ENCODE measurements at regions not wholly inside any gene's neighbourhood (a gene's known extent, or its start where the extent isn't known, plus 50 kb on each side); places are given as distances from the start of the nearest gene placed in this dataset.

- Histone ChIP-seq H3K36me3 (ENCODE audit: insufficient read depth, low read length) (no peaks in the 10 kb centered on the region), H3K4me1 (ENCODE audit: insufficient read depth, low read length) (no peaks in the 10 kb centered on the region), H3K4me3 (ENCODE audit: low read length in 2 of 2) (no peak overlapping the region), H3K9me3 (ENCODE audit: control insufficient read depth in 1 of 2, low read length in 2 of 2) (no peaks in the 10 kb centered on the region), H3K27ac (ENCODE audit: low read depth, low read length) (no peak overlapping the region), H3K27me3 (ENCODE audit: insufficient read depth, low read length) (no peaks in the 10 kb centered on the region)
- intact Hi-C loops (cut with micrococcal nuclease): no loop called here
- H3K36me3 Mint-ChIP-seq: no peaks in the 10 kb centered on the region
- no peaks in the 10 kb centered on the region for H3K9me3 Mint-ChIP-seq
- CTCF ChIA-PET (ENCODE audit: partially characterized antibody): no interaction called here
- H3K27ac Mint-ChIP-seq: no peak overlapping the region
- H3K27me3 Mint-ChIP-seq: peaks cover 3% of the 10 kb centered on the region in 2 donors
- POLR2A ChIA-PET (ENCODE audit: partially characterized antibody): no interaction called here
- DNase-seq: no peak
- H3K4me1 Mint-ChIP-seq: no peaks in the 10 kb centered on the region
- H3K4me3 Mint-ChIP-seq: no peak overlapping the region
These were observed 384.8 kb upstream of the PKDCC start for GRCh38 chr2:41663056-41663455.

GRCh38 chr2:41668529-41668928 is 379.3 kb upstream of the PKDCC start:
- Histone ChIP-seq H3K27me3 (ENCODE audit: insufficient read depth, low read length) (no peaks in the 10 kb centered on the region), H3K4me1 (ENCODE audit: insufficient read depth, low read length) (no peaks in the 10 kb centered on the region), H3K36me3 (ENCODE audit: insufficient read depth, low read length) (no peaks in the 10 kb centered on the region), H3K9me3 (ENCODE audit: control insufficient read depth in 1 of 2, low read length in 2 of 2) (no peaks in the 10 kb centered on the region), H3K27ac (ENCODE audit: low read depth, low read length) (no peak overlapping the region), H3K4me3 (ENCODE audit: low read length in 2 of 2) (no peak overlapping the region)
- no peak for DNase-seq
- CTCF ChIA-PET (ENCODE audit: partially characterized antibody): interaction anchor here (0.7 kb wide), 1 partner anchor 1624 kb away, joined by 4 read pairs; no protein-coding TSS in a partner anchor
- no peaks in the 10 kb centered on the region for H3K9me3 Mint-ChIP-seq
- POLR2A ChIA-PET (ENCODE audit: partially characterized antibody): no interaction called here
- no peak overlapping the region for H3K27ac Mint-ChIP-seq
- H3K4me1 Mint-ChIP-seq: no peaks in the 10 kb centered on the region
- H3K36me3 Mint-ChIP-seq: no peaks in the 10 kb centered on the region
- no peak overlapping the region for H3K4me3 Mint-ChIP-seq
- peaks cover 3 to 6% of the 10 kb centered on the region in 2 donors for H3K27me3 Mint-ChIP-seq
- intact Hi-C loops (cut with micrococcal nuclease): no loop called here

GRCh38 chr2:41678639-41679038 is 369.2 kb upstream of the PKDCC start:
- peaks cover 0 to 2% (median 0%) of the 10 kb centered on the region in 8 donors for H3K9me3 Mint-ChIP-seq
- Histone ChIP-seq H3K9me3 (ENCODE audit: control insufficient read depth in 1 of 2, low read length in 2 of 2) (no peaks in the 10 kb centered on the region), H3K4me1 (ENCODE audit: insufficient read depth, low read length) (no peaks in the 10 kb centered on the region), H3K27ac (ENCODE audit: low read depth, low read length) (no peak overlapping the region), H3K36me3 (ENCODE audit: insufficient read depth, low read length) (no peaks in the 10 kb centered on the region), H3K27me3 (ENCODE audit: insufficient read depth, low read length) (no peaks in the 10 kb centered on the region), H3K4me3 (ENCODE audit: low read length in 2 of 2) (no peak overlapping the region)
- POLR2A ChIA-PET (ENCODE audit: partially characterized antibody): no interaction called here
- no peak overlapping the region for H3K4me3 Mint-ChIP-seq
- H3K27ac Mint-ChIP-seq: no peak overlapping the region
- no peaks in the 10 kb centered on the region for H3K36me3 Mint-ChIP-seq
- no peaks in the 10 kb centered on the region for H3K4me1 Mint-ChIP-seq
- intact Hi-C loops (cut with micrococcal nuclease): no loop called here
- H3K27me3 Mint-ChIP-seq: peaks cover 0 to 3% of the 10 kb centered on the region in 2 donors
- DNase-seq: no peak
- CTCF ChIA-PET (ENCODE audit: partially characterized antibody): no interaction called here

GRCh38 chr2:41686156-41686555 is 361.7 kb upstream of the PKDCC start:
- DNase-seq: no peak
- Histone ChIP-seq H3K36me3 (ENCODE audit: insufficient read depth, low read length) (no peaks in the 10 kb centered on the region), H3K9me3 (ENCODE audit: control insufficient read depth in 1 of 2, low read length in 2 of 2) (no peaks in the 10 kb centered on the region), H3K27me3 (ENCODE audit: insufficient read depth, low read length) (no peaks in the 10 kb centered on the region), H3K4me3 (ENCODE audit: low read length in 2 of 2) (no peak overlapping the region), H3K4me1 (ENCODE audit: insufficient read depth, low read length) (no peaks in the 10 kb centered on the region), H3K27ac (ENCODE audit: low read depth, low read length) (no peak overlapping the region)
- H3K4me3 Mint-ChIP-seq: no peak overlapping the region
- H3K9me3 Mint-ChIP-seq: peaks cover 0 to 4% (median 0%) of the 10 kb centered on the region in 8 donors
- CTCF ChIA-PET (ENCODE audit: partially characterized antibody): interaction anchor here (1.2 kb wide), 1 partner anchor 9 kb away, joined by 3 read pairs; no protein-coding TSS in a partner anchor
- H3K27me3 Mint-ChIP-seq: peaks cover 2 to 7% of the 10 kb centered on the region in 2 donors
- intact Hi-C loops (cut with micrococcal nuclease): no loop called here
- H3K36me3 Mint-ChIP-seq: no peaks in the 10 kb centered on the region
- H3K4me1 Mint-ChIP-seq: no peaks in the 10 kb centered on the region
- H3K27ac Mint-ChIP-seq: no peak overlapping the region
- POLR2A ChIA-PET (ENCODE audit: partially characterized antibody): no interaction called here

- Histone ChIP-seq H3K4me1 (ENCODE audit: insufficient read depth, low read length) (no peaks in the 10 kb centered on the region), H3K27ac (ENCODE audit: low read depth, low read length) (no peak overlapping the region), H3K9me3 (ENCODE audit: control insufficient read depth in 1 of 2, low read length in 2 of 2) (no peaks in the 10 kb centered on the region), H3K27me3 (ENCODE audit: insufficient read depth, low read length) (no peaks in the 10 kb centered on the region), H3K4me3 (ENCODE audit: low read length in 2 of 2) (no peak overlapping the region), H3K36me3 (ENCODE audit: insufficient read depth, low read length) (no peaks in the 10 kb centered on the region)
- POLR2A ChIA-PET (ENCODE audit: partially characterized antibody): no interaction called here
- intact Hi-C loops (cut with micrococcal nuclease): no loop called here
- Mint-ChIP-seq H3K4me3 (no peak overlapping the region), H3K9me3 (peaks cover 0 to 2% (median 0%) of the 10 kb centered on the region in 8 donors), H3K27ac (no peak overlapping the region), H3K36me3 (no peaks in the 10 kb centered on the region), H3K4me1 (no peaks in the 10 kb centered on the region), H3K27me3 (peaks cover 7 to 9% of the 10 kb centered on the region in 2 donors)
- no peak for DNase-seq
- CTCF ChIA-PET (ENCODE audit: partially characterized antibody): no interaction called here
These were observed 356.3 kb upstream of the PKDCC start for GRCh38 chr2:41691561-41691960.

GRCh38 chr2:41694536-41695049 is 353.2 kb upstream of the PKDCC start:
- ChIA-PET CTCF (ENCODE audit: partially characterized antibody) (interaction anchor here (1.0 to 1.1 kb wide), 2 partner anchors 8 to 9 kb away, joined by 3 read pairs; no protein-coding TSS in a partner anchor), POLR2A (ENCODE audit: partially characterized antibody) (no interaction called here)
- Histone ChIP-seq H3K27me3 (ENCODE audit: insufficient read depth, low read length) (no peaks in the 10 kb centered on the region), H3K4me3 (ENCODE audit: low read length in 2 of 2) (no peak overlapping the region), H3K4me1 (ENCODE audit: insufficient read depth, low read length) (no peaks in the 10 kb centered on the region), H3K36me3 (ENCODE audit: insufficient read depth, low read length) (no peaks in the 10 kb centered on the region), H3K9me3 (ENCODE audit: control insufficient read depth in 1 of 2, low read length in 2 of 2) (no peaks in the 10 kb centered on the region), H3K27ac (ENCODE audit: low read depth, low read length) (no peak overlapping the region)
- no peaks in the 10 kb centered on the region for H3K36me3 Mint-ChIP-seq
- intact Hi-C loops (cut with micrococcal nuclease): no loop called here
- H3K4me3 Mint-ChIP-seq: no peak overlapping the region
- H3K9me3 Mint-ChIP-seq: peaks cover 0 to 2% (median 0%) of the 10 kb centered on the region in 8 donors
- H3K4me1 Mint-ChIP-seq: peaks cover 0 to 7% (median 1%) of the 10 kb centered on the region in 4 donors
- no peak overlapping the region for H3K27ac Mint-ChIP-seq
- peaks cover 7 to 14% of the 10 kb centered on the region in 2 donors for H3K27me3 Mint-ChIP-seq
- no peak for DNase-seq

DNA sequence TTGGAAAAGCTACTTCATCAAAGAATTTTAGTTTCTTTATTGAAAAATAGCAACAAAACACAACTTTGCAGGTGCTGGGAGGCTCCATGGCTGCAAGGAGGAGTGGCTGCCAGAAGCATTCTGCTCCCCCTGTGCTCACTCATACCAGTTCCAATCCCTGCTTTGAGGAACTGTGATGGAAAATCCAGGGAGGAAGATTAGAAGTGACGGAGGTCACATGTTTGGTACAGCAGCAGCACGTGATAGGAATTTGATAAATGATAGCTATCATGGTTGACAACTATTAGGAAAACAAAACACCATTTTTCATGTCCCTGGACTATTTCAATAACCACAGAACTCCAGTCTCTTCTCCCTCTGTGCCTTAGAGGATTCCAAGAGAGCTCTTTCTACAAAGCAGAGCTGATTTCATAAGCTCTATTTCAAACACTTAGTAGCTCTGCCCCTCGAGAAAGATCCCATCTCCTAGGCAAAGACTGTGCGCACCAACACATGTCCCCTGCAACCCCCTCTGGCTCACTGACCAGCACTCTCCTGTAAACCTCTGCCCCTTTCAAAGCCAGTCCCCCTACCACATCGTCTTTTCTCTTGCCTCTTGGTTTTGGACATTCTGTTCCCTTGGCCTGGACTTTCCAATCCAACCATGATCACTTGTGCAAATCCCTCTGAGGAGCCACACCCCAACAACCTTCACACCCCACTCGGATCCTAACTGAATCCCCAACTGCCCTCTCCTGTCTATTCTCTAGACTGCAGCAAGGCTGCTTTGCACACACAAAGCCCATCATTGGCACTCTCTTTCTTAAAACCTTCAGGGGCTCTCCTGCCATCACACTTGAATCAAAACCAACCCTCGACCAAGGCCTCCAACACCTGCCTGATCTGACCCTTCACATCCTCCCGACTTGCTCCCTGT is 352.4 kb upstream of the PKDCC start:
- Histone ChIP-seq H3K36me3 (ENCODE audit: insufficient read depth, low read length) (no peaks in the 10 kb centered on the region), H3K4me1 (ENCODE audit: insufficient read depth, low read length) (no peaks in the 10 kb centered on the region), H3K27ac (ENCODE audit: low read depth, low read length) (no peak overlapping the region), H3K4me3 (ENCODE audit: low read length in 2 of 2) (no peak overlapping the region), H3K27me3 (ENCODE audit: insufficient read depth, low read length) (no peaks in the 10 kb centered on the region), H3K9me3 (ENCODE audit: control insufficient read depth in 1 of 2, low read length in 2 of 2) (no peaks in the 10 kb centered on the region)
- Mint-ChIP-seq H3K9me3 (peaks cover 0 to 2% (median 0%) of the 10 kb centered on the region in 8 donors), H3K36me3 (no peaks in the 10 kb centered on the region), H3K4me1 (peaks cover 0 to 7% (median 1%) of the 10 kb centered on the region in 4 donors), H3K4me3 (no peak overlapping the region), H3K27me3 (peaks cover 12 to 18% of the 10 kb centered on the region in 2 donors), H3K27ac (no peak overlapping the region)
- no peak for DNase-seq
- intact Hi-C loops (cut with micrococcal nuclease): no loop called here
- ChIA-PET POLR2A (ENCODE audit: partially characterized antibody) (no interaction called here), CTCF (ENCODE audit: partially characterized antibody) (interaction anchor here (1.0 kb wide), 1 partner anchor 10 kb away, joined by 3 read pairs; no protein-coding TSS in a partner anchor)

Data from CD4-positive, alpha-beta memory T cell (primary cell).